ENCODE measurements at regions not wholly inside any gene's neighbourhood (a gene's known extent, or its start where the extent isn't known, plus 50 kb on each side); places are given as distances from the start of the nearest gene placed in this dataset.

DNA sequence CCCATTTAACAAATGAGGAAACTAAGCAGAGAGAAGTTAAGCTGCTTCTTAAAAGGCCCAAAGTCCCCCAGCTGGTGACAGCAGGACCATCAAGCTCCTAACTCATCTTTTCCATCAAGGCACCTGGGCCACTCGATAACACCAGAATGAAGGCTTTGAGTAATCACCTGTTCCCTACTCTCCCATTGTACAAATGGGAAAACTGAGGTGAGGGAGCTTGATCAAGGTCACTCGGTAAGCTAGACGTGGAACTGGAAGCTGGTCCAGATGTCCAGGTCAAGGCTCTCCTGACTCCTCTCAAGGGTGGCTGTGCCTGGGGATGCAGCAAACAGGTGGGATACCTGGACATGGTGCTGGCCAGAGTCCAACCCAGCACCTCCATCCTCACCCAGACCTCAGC, 90.6 kb upstream of the SHB start:
- Mint-ChIP-seq H3K4me1 (ENCODE audit: unreplicated experiment) (no peaks in the 10 kb centered on the region), H3K27ac (no peak overlapping the region), H3K4me3 (no peak overlapping the region), H3K9me3 (no peaks in the 10 kb centered on the region), H3K36me3 (no peaks in the 10 kb centered on the region), H3K27me3 (no peaks in the 10 kb centered on the region)
- DNase-seq (ENCODE audit: extremely low spot score, unreplicated experiment), result no peak
- TF ChIP-seq, protein P1, sequence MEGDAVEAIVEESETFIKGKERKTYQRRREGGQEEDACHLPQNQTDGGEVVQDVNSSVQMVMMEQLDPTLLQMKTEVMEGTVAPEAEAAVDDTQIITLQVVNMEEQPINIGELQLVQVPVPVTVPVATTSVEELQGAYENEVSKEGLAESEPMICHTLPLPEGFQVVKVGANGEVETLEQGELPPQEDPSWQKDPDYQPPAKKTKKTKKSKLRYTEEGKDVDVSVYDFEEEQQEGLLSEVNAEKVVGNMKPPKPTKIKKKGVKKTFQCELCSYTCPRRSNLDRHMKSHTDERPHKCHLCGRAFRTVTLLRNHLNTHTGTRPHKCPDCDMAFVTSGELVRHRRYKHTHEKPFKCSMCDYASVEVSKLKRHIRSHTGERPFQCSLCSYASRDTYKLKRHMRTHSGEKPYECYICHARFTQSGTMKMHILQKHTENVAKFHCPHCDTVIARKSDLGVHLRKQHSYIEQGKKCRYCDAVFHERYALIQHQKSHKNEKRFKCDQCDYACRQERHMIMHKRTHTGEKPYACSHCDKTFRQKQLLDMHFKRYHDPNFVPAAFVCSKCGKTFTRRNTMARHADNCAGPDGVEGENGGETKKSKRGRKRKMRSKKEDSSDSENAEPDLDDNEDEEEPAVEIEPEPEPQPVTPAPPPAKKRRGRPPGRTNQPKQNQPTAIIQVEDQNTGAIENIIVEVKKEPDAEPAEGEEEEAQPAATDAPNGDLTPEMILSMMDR (conservative IDR thresholded peaks at IDR 0.05), result no peak

DNA sequence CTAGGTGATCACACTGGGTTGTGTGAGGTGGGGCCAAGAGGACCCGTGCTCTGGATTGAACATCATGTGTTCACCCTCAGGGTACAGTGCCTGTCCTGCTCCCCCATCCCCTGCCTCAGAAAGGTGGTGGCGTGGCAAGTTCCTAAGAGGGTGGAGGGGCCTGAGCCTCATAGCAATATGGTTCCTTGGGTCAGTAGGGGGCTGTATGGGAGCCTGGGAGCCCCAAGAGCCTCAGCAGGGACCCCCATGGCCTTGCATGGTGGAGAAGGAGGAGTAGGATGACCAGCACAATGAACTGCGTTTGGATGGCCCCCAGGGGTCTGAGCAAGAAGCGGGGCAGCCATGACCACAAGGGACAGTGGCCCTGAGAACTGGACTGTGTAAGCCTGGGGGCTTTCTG, 89.6 kb upstream of the SHB start:
- TF ChIP-seq, protein P1 (conservative IDR thresholded peaks at IDR 0.05), result no peak
- Mint-ChIP-seq H3K27ac (no peak overlapping the region), H3K4me3 (no peak overlapping the region), H3K27me3 (no peaks in the 10 kb centered on the region), H3K9me3 (no peaks in the 10 kb centered on the region), H3K36me3 (no peaks in the 10 kb centered on the region), H3K4me1 (ENCODE audit: unreplicated experiment) (no peaks in the 10 kb centered on the region)
- no peak for DNase-seq (ENCODE audit: extremely low spot score, unreplicated experiment)

DNA sequence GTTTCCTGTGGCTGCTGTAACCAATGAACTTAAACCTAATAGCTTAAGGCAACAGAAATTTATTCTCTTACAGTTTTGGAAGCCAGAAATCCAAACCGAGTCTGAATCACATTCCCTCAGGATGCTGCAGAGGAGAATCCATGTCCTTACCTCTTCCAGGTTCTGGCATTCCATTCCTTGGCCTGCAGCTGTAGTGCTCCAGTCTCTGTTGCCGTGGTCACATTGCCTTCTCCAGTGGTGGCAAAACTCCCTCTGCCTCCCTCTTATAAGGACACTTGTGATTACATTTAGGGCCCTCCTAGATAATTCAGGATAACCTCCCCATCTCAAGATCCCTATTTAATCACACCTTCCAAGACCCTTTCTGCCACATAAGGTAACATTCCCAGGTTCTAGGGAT, 88.7 kb upstream of the SHB start:
- Mint-ChIP-seq H3K27me3 (no peaks in the 10 kb centered on the region), H3K9me3 (no peaks in the 10 kb centered on the region), H3K36me3 (no peaks in the 10 kb centered on the region), H3K27ac (no peak overlapping the region), H3K4me3 (no peak overlapping the region), H3K4me1 (ENCODE audit: unreplicated experiment) (no peaks in the 10 kb centered on the region)
- TF ChIP-seq, protein P1 (conservative IDR thresholded peaks at IDR 0.05), result no peak
- no peak for DNase-seq (ENCODE audit: extremely low spot score, unreplicated experiment)

DNA sequence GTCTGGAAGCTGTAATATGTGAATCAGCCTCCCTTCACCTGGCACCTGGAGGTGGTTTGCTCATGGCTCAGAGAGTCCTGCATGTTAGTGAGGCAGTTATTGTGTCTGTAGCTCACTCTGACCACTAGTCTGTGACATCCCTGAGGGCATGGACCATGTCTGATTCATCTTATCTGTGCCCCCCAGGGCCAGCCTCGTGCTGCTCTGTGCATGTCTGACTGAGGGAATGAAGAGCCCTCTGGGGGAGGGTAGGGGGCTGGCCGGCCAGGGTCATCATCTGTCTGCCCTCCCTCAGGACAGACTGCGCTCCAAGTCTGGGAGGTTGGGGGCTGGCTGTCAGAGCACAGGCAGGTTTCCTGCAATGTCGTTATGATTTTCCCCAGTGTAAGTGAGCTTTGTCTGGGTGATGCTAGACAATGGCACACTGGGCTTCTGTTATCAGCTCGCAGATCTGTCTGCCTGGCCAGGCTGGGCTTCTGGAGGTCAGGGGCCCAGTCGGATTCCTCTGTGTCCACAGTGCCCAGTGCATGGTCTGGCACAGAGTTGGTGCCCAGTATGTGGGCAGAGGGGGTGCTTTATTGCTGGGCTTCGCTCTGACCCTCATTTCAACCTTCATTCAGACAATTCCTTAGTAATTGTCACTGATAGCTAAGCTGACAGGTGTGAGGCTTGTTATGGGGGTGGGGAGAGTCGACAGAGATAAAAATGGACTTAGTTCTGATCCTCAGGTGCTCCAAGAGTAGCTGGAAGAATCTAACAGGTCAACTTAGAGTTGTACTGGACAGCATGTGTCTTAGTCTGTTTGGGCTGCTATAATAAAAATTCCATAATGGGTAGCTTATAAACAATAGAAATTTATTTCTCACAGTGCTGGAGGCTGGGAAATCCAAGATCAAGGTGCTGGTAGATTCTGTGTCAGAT, 85.7 kb upstream of the SHB start:
- peaks cover 8% of the 10 kb centered on the region for H3K27me3 Mint-ChIP-seq
- H3K4me1 Mint-ChIP-seq (ENCODE audit: unreplicated experiment), result no peaks in the 10 kb centered on the region
- H3K27ac Mint-ChIP-seq, result no peak overlapping the region
- no peaks in the 10 kb centered on the region for H3K36me3 Mint-ChIP-seq
- no peaks in the 10 kb centered on the region for H3K9me3 Mint-ChIP-seq
- TF ChIP-seq, protein P1 (conservative IDR thresholded peaks at IDR 0.05), result peak; percentile 23
- no peak for DNase-seq (ENCODE audit: extremely low spot score, unreplicated experiment)
- no peak overlapping the region for H3K4me3 Mint-ChIP-seq

DNA sequence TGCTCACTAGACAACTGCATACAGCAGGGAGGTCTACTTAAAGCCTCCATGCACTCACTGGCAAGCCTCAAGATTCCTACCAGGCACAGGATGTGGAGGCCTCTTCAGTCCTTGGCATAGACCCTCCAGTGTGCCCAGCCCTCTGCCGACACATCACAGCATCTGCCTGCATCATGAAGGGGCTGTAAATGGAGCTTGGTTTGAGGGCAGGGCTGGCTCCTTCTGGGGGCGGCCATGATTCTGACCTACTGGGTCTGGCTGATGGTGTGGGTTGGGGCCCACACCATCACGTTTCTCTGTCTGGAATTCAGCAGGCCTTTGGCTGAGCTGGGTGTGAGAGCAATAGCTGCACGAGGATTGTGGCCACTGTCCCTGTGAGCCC, 84.9 kb upstream of the SHB start:
- H3K9me3 Mint-ChIP-seq, result no peaks in the 10 kb centered on the region
- no peak overlapping the region for H3K27ac Mint-ChIP-seq
- TF ChIP-seq, protein P1 (conservative IDR thresholded peaks at IDR 0.05), result no peak
- no peak overlapping the region for H3K4me3 Mint-ChIP-seq
- DNase-seq (ENCODE audit: extremely low spot score, unreplicated experiment), result no peak
- H3K4me1 Mint-ChIP-seq (ENCODE audit: unreplicated experiment), result no peaks in the 10 kb centered on the region
- H3K36me3 Mint-ChIP-seq, result no peaks in the 10 kb centered on the region
- peaks cover 12% of the 10 kb centered on the region for H3K27me3 Mint-ChIP-seq

All from type B pancreatic cell (in vitro differentiated cells).